CD14-positive monocyte (primary cell): ENCODE measurements at regions not wholly inside any gene's neighbourhood (a gene's known extent, or its start where the extent isn't known, plus 50 kb on each side); places are given as distances from the start of the nearest gene placed in this dataset.

ENCODE experiments used
- DNase-seq, 3 donors: peaks; one replicate each; pipeline ENCODE4 v3.0.0-alpha.2; 2011 to 2022
- H2AFZ ChIP-seq: 2 replicates; pipeline ENCODE4 v1.6.0; 2012; ENCODE audit warnings: mild to moderate bottlenecking, low read depth, low read length, inconsistent platforms; ENCODE audit not compliant: insufficient read depth, poor library complexity, severe bottlenecking
- H3K27ac ChIP-seq, 2 donors: 1 replicate in 1 of 2; 2 replicates in 1 of 2; pipeline ENCODE4 v1.5.1; 2012 to 2013; ENCODE audit warnings: low read length in 2 of 2, control low read depth in 1 of 2, inconsistent platforms in 1 of 2, low read depth in 1 of 2, mild to moderate bottlenecking in 1 of 2
- H3K27me3 ChIP-seq, 2 donors: one replicate each; pipeline versions ENCODE4 v1.6.0 to v1.6.1; 2011 to 2013; ENCODE audit warnings: low read length in 2 of 2; ENCODE audit not compliant: control insufficient read depth in 2 of 2, insufficient read depth in 2 of 2
- H3K36me3 ChIP-seq, 2 donors: replicated peaks in 1 of 2; 1 replicate in 1 of 2; 2 replicates in 1 of 2; pipeline versions ENCODE4 v1.5.1 to v1.6.1; 2012 to 2013; ENCODE audit warnings: low read length in 2 of 2, control low read depth in 1 of 2, inconsistent platforms in 1 of 2, mild to moderate bottlenecking in 1 of 2; ENCODE audit not compliant: insufficient read depth in 2 of 2, control insufficient read depth in 1 of 2
- H3K4me1 ChIP-seq, 2 donors: 1 replicate in 1 of 2; 2 replicates in 1 of 2; pipeline versions ENCODE4 v1.5.1 to v1.6.1; 2012 to 2013; ENCODE audit warnings: low read length in 2 of 2, control low read depth in 1 of 2, inconsistent platforms in 1 of 2, mild to moderate bottlenecking in 1 of 2, moderate library complexity in 1 of 2; ENCODE audit not compliant: insufficient read depth in 2 of 2, control insufficient read depth in 1 of 2
- H3K4me2 ChIP-seq: replicated peaks from 2 replicates; pipeline ENCODE3; 2012; ENCODE audit warnings: low read length, moderate library complexity, mild to moderate bottlenecking; ENCODE audit not compliant: poor library complexity, severe bottlenecking; ENCODE audit errors: extremely low read depth
- H3K4me3 ChIP-seq, 3 experiments: fragments of 200-600 bp in 1 of 3; sonication (generic) in 1 of 3; replicated peaks in 1 of 3; 1 replicate in 2 of 3; 2 replicates in 1 of 3; pipeline ENCODE4 v1.5.1; 2011 to 2013; ENCODE audit warnings: low read length in 3 of 3, mild to moderate bottlenecking in 3 of 3, control low read depth in 2 of 3, low read depth in 2 of 3, inconsistent platforms in 1 of 3, moderate library complexity in 1 of 3
- H3K79me2 ChIP-seq: 2 replicates; pipeline ENCODE4 v1.6.0; 2012; ENCODE audit warnings: mild to moderate bottlenecking, control low read depth, inconsistent platforms, low read length, moderate library complexity; ENCODE audit not compliant: insufficient read depth
- H3K9ac ChIP-seq: 2 replicates; pipeline ENCODE4 v1.6.0; 2017; ENCODE audit warnings: low read length, mild to moderate bottlenecking; ENCODE audit not compliant: insufficient read depth, poor library complexity, severe bottlenecking
- H3K9me3 ChIP-seq, 2 donors: replicated peaks in 1 of 2; 1 replicate in 1 of 2; 2 replicates in 1 of 2; pipeline versions ENCODE4 v1.5.1 to v1.6.1; 2012 to 2013; ENCODE audit warnings: low read length in 2 of 2, control low read depth in 1 of 2; ENCODE audit not compliant: control insufficient read depth in 1 of 2, insufficient read depth in 1 of 2
- H4K20me1 ChIP-seq: 2 replicates; pipeline ENCODE4 v1.6.0; 2012; ENCODE audit warnings: mild to moderate bottlenecking, low read length, control low read depth, moderate library complexity; ENCODE audit not compliant: insufficient read depth
- H3K27ac Mint-ChIP-seq, 7 donors: one replicate each; pipeline ENCODE4 v1.8.0; 2020; ENCODE audit warnings: mild to moderate bottlenecking in 7 of 7, mixed read lengths in 7 of 7, moderate library complexity in 6 of 7, inconsistent platforms in 2 of 7
- H3K27me3 Mint-ChIP-seq, 3 donors: one replicate each; pipeline ENCODE4 v1.8.0; 2021 to 2022; ENCODE audit warnings: low read depth in 3 of 3, mild to moderate bottlenecking in 3 of 3, mixed read lengths in 3 of 3, moderate library complexity in 3 of 3, inconsistent platforms in 1 of 3
- H3K36me3 Mint-ChIP-seq, 2 donors: one replicate each; pipeline ENCODE4 v1.8.0; 2020; ENCODE audit warnings: mixed read lengths in 2 of 2, inconsistent platforms in 1 of 2, mild to moderate bottlenecking in 1 of 2
- H3K4me1 Mint-ChIP-seq: one replicate; pipeline ENCODE4 v1.8.0; 2020; ENCODE audit warnings: mild to moderate bottlenecking, mixed read lengths
- H3K4me3 Mint-ChIP-seq, 2 donors: one replicate each; pipeline ENCODE4 v1.8.0; 2020; ENCODE audit warnings: mild to moderate bottlenecking in 2 of 2, mixed read lengths in 2 of 2, moderate library complexity in 1 of 2
- H3K9me3 Mint-ChIP-seq, 7 donors: one replicate each; pipeline ENCODE4 v1.8.0; 2020 to 2022; ENCODE audit warnings: mixed read lengths in 7 of 7, mild to moderate bottlenecking in 6 of 7, moderate library complexity in 6 of 7, inconsistent platforms in 2 of 7
- WGBS: methylation state at CpG from one replicate; pipeline ENCODE4 v1.1.5; 2013; ENCODE audit warnings: missing lambda C conversion rate; ENCODE audit not compliant: insufficient coverage; 5-methylcytosine and 5-hydroxymethylcytosine counted together
- intact Hi-C, 2 donors: fragments of 100-400 bp; cut with micrococcal nuclease; formaldehyde crosslinking; loops; one replicate each; pipeline versions ENCODE4 v1.15.0 to v1.15.1; 2023
- TF ChIP-seq, protein P1 (sequence below): fragments of 200-600 bp; IDR thresholded peaks from one replicate; pipeline ENCODE4 v1.8.0; 2022; ENCODE audit warnings: antibody characterized with exemption, mild to moderate bottlenecking

DNA sequence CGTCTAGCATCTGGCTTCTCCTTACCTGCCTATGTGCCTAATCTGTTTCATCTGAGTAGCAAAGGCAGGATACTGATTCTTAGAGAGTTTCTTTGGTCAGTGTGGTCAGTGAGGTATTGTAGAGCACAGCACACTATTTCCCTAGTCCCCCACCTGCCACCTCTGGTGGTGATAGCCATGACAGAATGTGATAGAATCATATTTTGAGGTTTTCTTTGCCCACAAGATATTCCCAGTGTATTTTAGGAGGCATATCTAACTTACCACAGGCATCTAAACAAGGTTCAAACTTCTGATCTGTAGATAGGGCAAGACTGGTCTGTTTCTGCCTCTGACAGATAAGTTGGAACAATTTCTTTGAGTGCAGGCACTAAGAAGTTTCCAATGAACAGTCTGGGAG lies 188.0 kb downstream of the SOX2 start:
- intact Hi-C loops: no loop called here
- Mint-ChIP-seq H3K4me3 (no peak overlapping the region), H3K9me3 (peaks cover 0 to 14% (median 1%) of the 10 kb centered on the region in 7 donors), H3K27me3 (peaks cover 0 to 2% (median 0%) of the 10 kb centered on the region in 3 donors), H3K36me3 (no peaks in the 10 kb centered on the region), H3K27ac (no peak overlapping the region), H3K4me1 (no peaks in the 10 kb centered on the region)
- no peak overlapping the region for H3K27ac ChIP-seq
- H3K4me2 ChIP-seq: no peak overlapping the region
- DNase-seq: no peak
- TF ChIP-seq, protein P1, sequence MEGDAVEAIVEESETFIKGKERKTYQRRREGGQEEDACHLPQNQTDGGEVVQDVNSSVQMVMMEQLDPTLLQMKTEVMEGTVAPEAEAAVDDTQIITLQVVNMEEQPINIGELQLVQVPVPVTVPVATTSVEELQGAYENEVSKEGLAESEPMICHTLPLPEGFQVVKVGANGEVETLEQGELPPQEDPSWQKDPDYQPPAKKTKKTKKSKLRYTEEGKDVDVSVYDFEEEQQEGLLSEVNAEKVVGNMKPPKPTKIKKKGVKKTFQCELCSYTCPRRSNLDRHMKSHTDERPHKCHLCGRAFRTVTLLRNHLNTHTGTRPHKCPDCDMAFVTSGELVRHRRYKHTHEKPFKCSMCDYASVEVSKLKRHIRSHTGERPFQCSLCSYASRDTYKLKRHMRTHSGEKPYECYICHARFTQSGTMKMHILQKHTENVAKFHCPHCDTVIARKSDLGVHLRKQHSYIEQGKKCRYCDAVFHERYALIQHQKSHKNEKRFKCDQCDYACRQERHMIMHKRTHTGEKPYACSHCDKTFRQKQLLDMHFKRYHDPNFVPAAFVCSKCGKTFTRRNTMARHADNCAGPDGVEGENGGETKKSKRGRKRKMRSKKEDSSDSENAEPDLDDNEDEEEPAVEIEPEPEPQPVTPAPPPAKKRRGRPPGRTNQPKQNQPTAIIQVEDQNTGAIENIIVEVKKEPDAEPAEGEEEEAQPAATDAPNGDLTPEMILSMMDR: no peak
- H2AFZ ChIP-seq: no peak overlapping the region
- no peaks in the 10 kb centered on the region for H3K9me3 ChIP-seq
- no peak overlapping the region for H3K4me3 ChIP-seq
- WGBS: no CpG with 5 or more reads among the region's 1 CpG
- H3K36me3 ChIP-seq: no peaks in the 10 kb centered on the region
- H3K4me1 ChIP-seq: no peaks in the 10 kb centered on the region
- H3K27me3 ChIP-seq: no peaks in the 10 kb centered on the region
- H3K79me2 ChIP-seq: no peaks in the 10 kb centered on the region
- H4K20me1 ChIP-seq: no peaks in the 10 kb centered on the region
- no peak overlapping the region for H3K9ac ChIP-seq

DNA sequence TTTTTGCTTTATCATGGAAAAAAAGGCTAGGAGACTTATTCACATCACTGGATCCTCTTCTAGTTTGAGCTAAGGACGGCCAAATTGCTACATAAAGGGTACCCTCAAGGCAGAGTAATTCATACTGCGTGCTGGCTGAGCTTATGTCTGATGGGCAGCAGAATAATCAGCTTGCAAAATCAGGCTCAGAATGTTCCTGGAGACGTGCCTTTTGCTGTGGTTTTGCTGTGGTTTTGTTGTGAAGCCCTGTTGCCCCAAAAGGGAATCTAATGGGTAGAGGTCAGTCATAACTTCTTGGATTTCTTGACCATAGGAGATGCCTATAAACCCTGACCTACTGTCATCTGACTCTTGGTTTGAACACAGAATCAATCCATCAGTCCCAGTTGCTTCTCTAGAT lies 189.9 kb downstream of the SOX2 start:
- Mint-ChIP-seq H3K36me3 (no peaks in the 10 kb centered on the region), H3K4me3 (no peak overlapping the region)
- H4K20me1 ChIP-seq: no peaks in the 10 kb centered on the region

More for the DNA sequence above, 189.9 kb downstream of the SOX2 start:
- no peak overlapping the region for H3K4me2 ChIP-seq
- intact Hi-C loops: no loop called here
- H3K27me3 ChIP-seq: no peaks in the 10 kb centered on the region
- H3K9me3 ChIP-seq: no peaks in the 10 kb centered on the region
- WGBS: 28% methylated on average over 3 of the region's 3 CpGs
- H3K27ac ChIP-seq: no peak overlapping the region
- TF ChIP-seq, protein P1: no peak
- Mint-ChIP-seq H3K4me1 (no peaks in the 10 kb centered on the region), H3K9me3 (peaks cover 0 to 14% (median 0%) of the 10 kb centered on the region in 7 donors), H3K27ac (no peak overlapping the region), H3K27me3 (peaks cover 0 to 2% (median 0%) of the 10 kb centered on the region in 3 donors)
- H3K79me2 ChIP-seq: no peaks in the 10 kb centered on the region
- H3K36me3 ChIP-seq: no peaks in the 10 kb centered on the region
- no peak overlapping the region for H3K9ac ChIP-seq
- H2AFZ ChIP-seq: no peak overlapping the region
- DNase-seq: no peak
- H3K4me3 ChIP-seq: no peak overlapping the region
- H3K4me1 ChIP-seq: no peaks in the 10 kb centered on the region
